WTC11 (cell line): ENCODE measurements at regions not wholly inside any gene's neighbourhood (a gene's known extent, or its start where the extent isn't known, plus 50 kb on each side); places are given as distances from the start of the nearest gene placed in this dataset.

Experiments
- CTCF ChIP-seq: fragments of 200-600 bp; IDR thresholded peaks from 2 replicates; pipeline ENCODE4 v1.8.0; 2022; ENCODE audit warnings: antibody characterized with exemption
- NR1H2 ChIP-seq: sonication (generic); formaldehyde crosslinking; IDR thresholded peaks from 2 replicates; pipeline ENCODE4 v1.9.0; 2021; ENCODE audit warnings: mild to moderate bottlenecking, moderate library complexity, missing genetic modification reagents
- PREB ChIP-seq: sonication (generic); formaldehyde crosslinking; IDR thresholded peaks from 2 replicates; pipeline ENCODE4 v1.8.1; 2022; ENCODE audit warnings: mild to moderate bottlenecking, missing genetic modification reagents, moderate library complexity, borderline replicate concordance
- SMAD3 ChIP-seq: sonication (generic); formaldehyde crosslinking; IDR thresholded peaks from 2 replicates; pipeline ENCODE4 v1.8.0; 2022; ENCODE audit warnings: missing genetic modification reagents, mild to moderate bottlenecking, borderline replicate concordance
- USF2 ChIP-seq: sonication (generic); formaldehyde crosslinking; IDR thresholded peaks from 2 replicates; pipeline ENCODE4 v1.8.1; 2023; ENCODE audit warnings: mild to moderate bottlenecking, missing genetic modification reagents, moderate library complexity
- ZBTB21 ChIP-seq: sonication (generic); formaldehyde crosslinking; IDR thresholded peaks from 2 replicates; pipeline ENCODE4 v1.8.1; 2023; ENCODE audit warnings: mild to moderate bottlenecking, missing genetic modification reagents, borderline replicate concordance
- ZNF121 ChIP-seq: sonication (generic); formaldehyde crosslinking; IDR thresholded peaks from 2 replicates; pipeline ENCODE4 v1.8.0; 2023; ENCODE audit warnings: missing genetic modification reagents

GRCh38 chr6:74901576-74901975 lies 304.3 kb downstream of the COL12A1 start:
- no peak for TF ChIP-seq CTCF
- TF ChIP-seq ZNF121 (CRISPR knock-in tag): no peak
- TF ChIP-seq PREB: no peak
- TF ChIP-seq ZBTB21 (CRISPR knock-in tag): no peak
- TF ChIP-seq SMAD3 (CRISPR knock-in tag): no peak
- TF ChIP-seq NR1H2: no peak
- TF ChIP-seq USF2 (CRISPR knock-in tag): no peak
